H1 (cell line): ENCODE measurements at regions not wholly inside any gene's neighbourhood (a gene's known extent, or its start where the extent isn't known, plus 50 kb on each side); places are given as distances from the start of the nearest gene placed in this dataset.

Experiments
- CTCF ChIA-PET: fragments of 300-600 bp; sonication (Branson Sonifier 250); formaldehyde crosslinking; loops from one replicate; lab custom pipeline; 2021; ENCODE audit not compliant: partially characterized antibody; lab: Charles Lee
- POLR2A ChIA-PET: fragments of 300-600 bp; sonication (Branson Sonifier 250); formaldehyde crosslinking; loops from one replicate; lab custom pipeline; 2021; ENCODE audit warnings: inconsistent platforms; ENCODE audit not compliant: partially characterized antibody; lab: Charles Lee
- DNase-seq, 2 experiments: peaks; one replicate each; pipeline versions ENCODE4 v3.0.0 to v3.0.0-alpha.2; 2010 to 2022; ENCODE audit warnings: low spot score in 2 of 2, low read depth in 1 of 2, mixed read lengths in 1 of 2
- FAIRE-seq: peaks from 2 replicates; lab custom pipeline; 2011; peaks lifted over from hg19 to GRCh38; lab: Jason Lieb, UNC
- H2AFZ ChIP-seq: 2 replicates; pipeline ENCODE4 v1.8.1; 2012; ENCODE audit warnings: low read length, inconsistent platforms
- H2AK5ac ChIP-seq: 2 replicates; pipeline ENCODE4 v1.6.1; 2013; ENCODE audit warnings: low read depth, low read length
- H2BK120ac ChIP-seq: replicated peaks from 2 replicates; pipeline ENCODE3; 2013; ENCODE audit warnings: low read depth, low read length, inconsistent platforms
- H2BK12ac ChIP-seq: 2 replicates; pipeline ENCODE4 v1.6.1; 2013; ENCODE audit warnings: low read depth, low read length
- H2BK15ac ChIP-seq: 2 replicates; pipeline ENCODE4 v1.6.1; 2013; ENCODE audit warnings: low read length
- H2BK20ac ChIP-seq: 2 replicates; pipeline ENCODE4 v1.6.1; 2013; ENCODE audit warnings: low read length
- H2BK5ac ChIP-seq: 2 replicates; pipeline ENCODE4 v1.6.1; 2013; ENCODE audit warnings: low read depth, low read length
- H3K14ac ChIP-seq: 2 replicates; pipeline ENCODE4 v1.6.1; 2013; ENCODE audit warnings: inconsistent platforms; ENCODE audit not compliant: insufficient read length
- H3K18ac ChIP-seq: 2 replicates; pipeline ENCODE4 v1.6.1; 2013; ENCODE audit warnings: low read length; ENCODE audit errors: extremely low read depth
- H3K23ac ChIP-seq: 2 replicates; pipeline ENCODE4 v1.6.1; 2013; ENCODE audit warnings: inconsistent platforms; ENCODE audit not compliant: insufficient read length
- H3K23me2 ChIP-seq: 2 replicates; pipeline ENCODE4 v1.6.1; 2013; ENCODE audit warnings: low read depth, low read length
- H3K27ac ChIP-seq: 2 replicates; pipeline ENCODE4 v1.6.1; 2011; ENCODE audit warnings: low read depth, low read length, inconsistent platforms
- H3K27me3 ChIP-seq, 4 experiments: replicated peaks in 1 of 4; 1 replicate in 1 of 4; 2 replicates in 3 of 4; pipeline versions ENCODE4 v1.6.1 to v1.8.1; 2011 to 2013; ENCODE audit warnings: low read length in 3 of 4, mild to moderate bottlenecking in 3 of 4, inconsistent platforms in 2 of 4, mixed read lengths in 2 of 4, moderate library complexity in 1 of 4; ENCODE audit not compliant: control insufficient read depth in 3 of 4, insufficient read depth in 3 of 4; ENCODE audit errors: extremely low read depth in 1 of 4
- H3K36me3 ChIP-seq, 4 experiments: 2 replicates each; pipeline versions ENCODE4 v1.6.1 to v1.8.1; 2011 to 2013; ENCODE audit warnings: mild to moderate bottlenecking in 4 of 4, low read length in 3 of 4, moderate library complexity in 2 of 4, control low read depth in 1 of 4, inconsistent platforms in 1 of 4; ENCODE audit not compliant: insufficient read depth in 4 of 4, control insufficient read depth in 2 of 4
- H3K4ac ChIP-seq: replicated peaks from 2 replicates; pipeline ENCODE3; 2013; ENCODE audit warnings: low read length, low read depth, mixed read lengths, inconsistent platforms; ENCODE audit not compliant: insufficient read length
- H3K4me1 ChIP-seq, 4 experiments: replicated peaks in 1 of 4; 1 replicate in 1 of 4; 2 replicates in 3 of 4; pipeline versions ENCODE4 v1.6.1 to v1.8.1; 2011 to 2013; ENCODE audit warnings: low read length in 3 of 4, inconsistent platforms in 2 of 4, mixed read lengths in 1 of 4; ENCODE audit not compliant: insufficient read depth in 4 of 4, control insufficient read depth in 3 of 4
- H3K4me2 ChIP-seq, 2 experiments: 2 replicates each; pipeline versions ENCODE4 v1.6.1 to v1.8.1; 2011 to 2013; ENCODE audit warnings: low read depth in 2 of 2, low read length in 2 of 2, control low read depth in 1 of 2, inconsistent platforms in 1 of 2, mild to moderate bottlenecking in 1 of 2; ENCODE audit not compliant: insufficient read depth in 1 of 2
- H3K4me3 ChIP-seq, 4 experiments: fragments of 200-600, 300-600 bp in 1 of 4; sonication (generic), shearing (Covaris generic), sonication (Bioruptor Twin) in 1 of 4; 2 replicates each; pipeline versions ENCODE4 v1.5.1 to v1.8.1; 2011 to 2016; ENCODE audit warnings: low read length in 4 of 4, low read depth in 3 of 4, control low read depth in 2 of 4, inconsistent platforms in 2 of 4, mild to moderate bottlenecking in 2 of 4, mixed read lengths in 1 of 4, moderate library complexity in 1 of 4; ENCODE audit not compliant: insufficient read depth in 2 of 4; ENCODE audit errors: extremely low read depth in 1 of 4
- H3K56ac ChIP-seq: replicated peaks from 2 replicates; pipeline ENCODE3; 2013; ENCODE audit warnings: low read depth, mild to moderate bottlenecking, mixed read lengths, low read length, inconsistent platforms; ENCODE audit not compliant: insufficient read length
- H3K79me1 ChIP-seq: 2 replicates; pipeline ENCODE4 v1.6.1; 2013; ENCODE audit warnings: low read depth, low read length, control low read depth
- H3K79me2 ChIP-seq, 2 experiments: 2 replicates each; pipeline versions ENCODE4 v1.6.1 to v1.8.1; 2012 to 2013; ENCODE audit warnings: low read length in 2 of 2, mild to moderate bottlenecking in 2 of 2, inconsistent platforms in 1 of 2; ENCODE audit not compliant: insufficient read depth in 2 of 2, control insufficient read depth in 1 of 2
- H3K9ac ChIP-seq, 4 experiments: replicated peaks in 1 of 4; 1 replicate in 1 of 4; 2 replicates in 3 of 4; pipeline versions ENCODE4 v1.6.1 to v1.8.1; 2011 to 2013; ENCODE audit warnings: low read depth in 3 of 4, low read length in 3 of 4, control low read depth in 2 of 4, mild to moderate bottlenecking in 2 of 4, moderate library complexity in 2 of 4, inconsistent platforms in 1 of 4; ENCODE audit errors: extremely low read depth in 1 of 4
- H3K9me3 ChIP-seq, 2 experiments: 2 replicates each; pipeline versions ENCODE4 v1.6.1 to v1.8.1; 2012 to 2013; ENCODE audit warnings: mild to moderate bottlenecking in 2 of 2, moderate library complexity in 2 of 2, control low read depth in 1 of 2, inconsistent platforms in 1 of 2, low read depth in 1 of 2, low read length in 1 of 2, mixed read lengths in 1 of 2; ENCODE audit not compliant: insufficient read depth in 2 of 2
- H4K20me1 ChIP-seq, 2 experiments: replicated peaks in 1 of 2; 2 replicates each; pipeline versions ENCODE3 to v1.8.1; 2011 to 2013; ENCODE audit warnings: inconsistent platforms in 2 of 2, low read length in 2 of 2, mild to moderate bottlenecking in 1 of 2; ENCODE audit not compliant: insufficient read depth in 2 of 2, control insufficient read depth in 1 of 2
- H4K5ac ChIP-seq: 2 replicates; pipeline ENCODE4 v1.6.1; 2013; ENCODE audit warnings: low read length, low read depth, mixed read lengths, inconsistent platforms; ENCODE audit not compliant: insufficient read length
- H4K8ac ChIP-seq: 2 replicates; pipeline ENCODE4 v1.8.0; 2013; ENCODE audit warnings: mild to moderate bottlenecking, moderate library complexity, low read length, inconsistent platforms; ENCODE audit not compliant: insufficient read depth; ENCODE audit errors: extremely low read depth
- H4K91ac ChIP-seq: replicated peaks from 2 replicates; pipeline ENCODE3; 2013; ENCODE audit warnings: low read length, mixed read lengths, inconsistent platforms; ENCODE audit not compliant: insufficient read length
- RAD21 ChIP-seq, 2 experiments: IDR thresholded peaks in 1 of 2; conservative IDR thresholded peaks in 1 of 2; 2 replicates each; pipeline ENCODE4 v1.6.1; 2011; ENCODE audit warnings: low read depth in 2 of 2, low read length in 2 of 2, improper control_type of control experiment in 1 of 2, inconsistent platforms in 1 of 2, mild to moderate bottlenecking in 1 of 2, moderate library complexity in 1 of 2
- SAP30 ChIP-seq: fragments of 300-600 bp; sonication (generic); IDR thresholded peaks from 2 replicates; pipeline ENCODE4 v1.7.1; 2012; ENCODE audit warnings: low read length, moderate library complexity, mild to moderate bottlenecking, inconsistent platforms; ENCODE audit not compliant: insufficient read depth, insufficient replicate concordance
- SP1 ChIP-seq: IDR thresholded peaks from 2 replicates; pipeline ENCODE4 v1.6.1; 2011; ENCODE audit warnings: low read depth, low read length
- TAF1 ChIP-seq: IDR thresholded peaks from 2 replicates; pipeline ENCODE4 v1.6.1; 2011; ENCODE audit warnings: mild to moderate bottlenecking, low read depth, low read length
- whole genome bisulfite sequencing, 2 experiments: shearing (Covaris generic) in 1 of 2; methylation state at CpG; one replicate each; pipeline versions ENCODE4 v1.1.6 to v1.1.7; 2013 to 2015; ENCODE audit warnings: low lambda C conversion rate in 2 of 2, mixed read lengths in 2 of 2, inconsistent platforms in 1 of 2, low coverage in 1 of 2, missing lambda C conversion rate in 1 of 2; ENCODE audit not compliant: insufficient replicate concordance in 2 of 2, insufficient coverage in 1 of 2, insufficient read length in 1 of 2; ENCODE audit errors: extremely low coverage in 1 of 2, missing lambda C conversion rate in 1 of 2; 5-methylcytosine and 5-hydroxymethylcytosine counted together
- TF ChIP-seq, protein P1 (sequence below): IDR thresholded peaks from 2 replicates; pipeline ENCODE4 v1.6.1; 2011; ENCODE audit warnings: low read length, improper control_type of control experiment

GRCh38 chr4:115678425-115678941 is 565.1 kb upstream of the NDST4 start:
- FAIRE-seq (no peak), DNase-seq (no peak)
- WGBS, 2 experiments: 96% methylated on average over 15 of the region's 47 CpGs; no CpG with 5 or more reads in 1 of the 2 experiments

More at GRCh38 chr4:115678425-115678941, 565.1 kb upstream of the NDST4 start:
- Histone ChIP-seq H3K14ac (no peak overlapping the region), H4K91ac (no peak overlapping the region), H3K79me1 (no peaks in the 10 kb centered on the region), H2AK5ac (no peak overlapping the region), H4K8ac (no peak overlapping the region), H3K23ac (no peak overlapping the region), H2BK12ac (no peak overlapping the region), H2BK120ac (no peak overlapping the region), H4K20me1 (no peaks in the 10 kb centered on the region), H3K4ac (no peak overlapping the region), H2BK5ac (no peak overlapping the region), H3K9me3 (peaks cover 0 to 6% of the 10 kb centered on the region in 2 experiments; a peak in 1 of 4 replicates), H4K5ac (no peak overlapping the region), H2BK15ac (no peak overlapping the region), H3K9ac (no peak overlapping the region), H2BK20ac (no peak overlapping the region), H2AFZ (no peak overlapping the region), H3K4me2 (no peak overlapping the region), H3K23me2 (no peaks in the 10 kb centered on the region), H3K4me3 (no peak overlapping the region), H3K79me2 (no peaks in the 10 kb centered on the region), H3K56ac (no peak overlapping the region), H3K18ac (no peak overlapping the region), H3K4me1 (no peaks in the 10 kb centered on the region), H3K27me3 (no peaks in the 10 kb centered on the region), H3K36me3 (peaks cover 0 to 6% (median 0%) of the 10 kb centered on the region in 4 experiments; a peak in 1 of 8 replicates), H3K27ac (no peak overlapping the region)
- CTCF ChIA-PET: no interaction called here
- POLR2A ChIA-PET: no interaction called here
- TF ChIP-seq, protein P1, sequence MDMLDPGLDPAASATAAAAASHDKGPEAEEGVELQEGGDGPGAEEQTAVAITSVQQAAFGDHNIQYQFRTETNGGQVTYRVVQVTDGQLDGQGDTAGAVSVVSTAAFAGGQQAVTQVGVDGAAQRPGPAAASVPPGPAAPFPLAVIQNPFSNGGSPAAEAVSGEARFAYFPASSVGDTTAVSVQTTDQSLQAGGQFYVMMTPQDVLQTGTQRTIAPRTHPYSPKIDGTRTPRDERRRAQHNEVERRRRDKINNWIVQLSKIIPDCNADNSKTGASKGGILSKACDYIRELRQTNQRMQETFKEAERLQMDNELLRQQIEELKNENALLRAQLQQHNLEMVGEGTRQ: no peak
- TF ChIP-seq TAF1: no peak
- no peak for TF ChIP-seq SP1
- TF ChIP-seq SAP30: no peak
- peak; percentile 2 to 29; a peak in 2 of 4 replicates for TF ChIP-seq RAD21 (IDR thresholded peaks at IDR 0.05 in 1 of 2, conservative IDR thresholded peaks at IDR 0.05 in 1 of 2; ENCODE audit: low read depth in 2 of 2, low read length in 2 of 2)
